ENCODE measurements at regions not wholly inside any gene's neighbourhood (a gene's known extent, or its start where the extent isn't known, plus 50 kb on each side); places are given as distances from the start of the nearest gene placed in this dataset.

DNA sequence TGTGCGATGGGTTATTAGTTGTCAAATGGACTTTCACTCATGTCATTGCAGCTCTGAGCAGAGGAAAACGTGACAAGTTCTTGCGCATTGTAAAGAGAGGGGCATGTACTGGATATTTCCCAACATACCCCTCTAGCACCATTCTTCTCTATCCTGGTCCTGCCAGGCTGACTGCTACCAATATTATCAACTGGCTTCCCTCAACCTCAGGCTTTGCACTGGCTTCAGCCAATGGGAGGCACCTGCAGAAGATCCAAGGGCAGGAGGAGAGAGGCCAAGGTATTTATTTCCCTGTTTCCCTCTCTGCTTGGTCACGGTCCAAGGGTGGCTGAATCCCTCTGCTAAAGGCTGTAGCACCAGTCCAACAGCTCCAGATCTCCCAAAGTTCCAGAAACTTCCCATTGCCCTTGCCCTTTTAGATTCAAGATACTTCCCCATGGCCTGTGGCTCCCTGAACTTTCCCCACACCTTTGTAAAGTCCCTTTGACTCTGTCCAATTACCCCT lies 175.6 kb upstream of the NECTIN1 start:
- Histone ChIP-seq H3K27ac (ENCODE audit: low read depth, low read length) (no peak overlapping the region), H3K27me3 (ENCODE audit: control insufficient read depth, insufficient read depth, low read length) (no peaks in the 10 kb centered on the region), H3K4me1 (ENCODE audit: control insufficient read depth, insufficient read depth, low read length) (peaks cover 23% of the 10 kb centered on the region), H3K9me3 (ENCODE audit: control insufficient read depth, insufficient read depth, low read depth, low read length) (no peaks in the 10 kb centered on the region), H3K4me3 (ENCODE audit: low read depth, low read length) (no peak overlapping the region), H3K36me3 (ENCODE audit: control insufficient read depth, insufficient read depth, low read length) (no peaks in the 10 kb centered on the region), H3K9ac (ENCODE audit: low read length) (no peak overlapping the region)

DNA sequence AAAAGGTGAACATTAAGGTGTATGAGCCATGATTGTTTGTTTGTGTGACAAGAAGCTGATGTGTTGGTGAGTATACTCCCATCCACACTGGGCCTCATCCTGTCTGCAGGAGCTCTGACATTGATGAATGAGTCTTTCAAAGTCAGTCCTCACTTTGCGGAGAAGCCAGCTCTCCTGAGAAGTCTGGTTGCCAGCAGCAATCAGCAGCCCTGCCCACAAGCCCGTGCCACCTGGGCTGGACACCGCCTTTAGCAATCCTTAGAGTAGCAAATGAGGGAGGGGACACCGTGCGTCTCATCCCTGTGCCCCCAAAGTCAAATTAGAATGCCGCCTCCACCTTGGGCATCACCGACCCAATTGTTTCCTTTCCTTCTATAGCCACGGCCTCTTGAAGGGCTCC lies 174.8 kb upstream of the NECTIN1 start:
- H3K9ac ChIP-seq (ENCODE audit: low read length) = no peak overlapping the region
- H3K4me1 ChIP-seq (ENCODE audit: control insufficient read depth, insufficient read depth, low read length) = peaks cover 21% of the 10 kb centered on the region
- no peaks in the 10 kb centered on the region for H3K36me3 ChIP-seq (ENCODE audit: control insufficient read depth, insufficient read depth, low read length)
- no peak overlapping the region for H3K4me3 ChIP-seq (ENCODE audit: low read depth, low read length)
- no peak overlapping the region for H3K27ac ChIP-seq (ENCODE audit: low read depth, low read length)
- H3K27me3 ChIP-seq (ENCODE audit: control insufficient read depth, insufficient read depth, low read length) = no peaks in the 10 kb centered on the region
- no peaks in the 10 kb centered on the region for H3K9me3 ChIP-seq (ENCODE audit: control insufficient read depth, insufficient read depth, low read depth, low read length)

DNA sequence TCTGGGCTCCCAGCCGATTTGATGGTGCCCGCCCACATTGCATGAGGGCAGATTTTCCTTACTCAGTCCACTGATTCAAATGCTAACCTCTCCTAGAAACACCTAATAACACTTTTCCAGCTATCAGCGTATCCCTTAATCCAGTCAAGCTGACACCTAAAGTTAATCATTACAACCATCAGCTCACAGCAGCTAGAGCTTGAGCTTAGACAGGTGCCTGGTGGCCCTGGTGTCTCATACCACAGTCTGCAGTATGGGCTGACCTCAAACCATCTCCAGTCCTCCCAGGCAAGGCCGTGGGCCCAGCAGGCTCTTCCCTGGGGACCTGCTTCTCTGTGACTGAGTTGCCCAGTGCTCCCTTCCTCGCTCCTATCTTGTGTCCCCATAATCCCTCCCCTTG lies 174.4 kb upstream of the NECTIN1 start:
- no peaks in the 10 kb centered on the region for H3K9me3 ChIP-seq (ENCODE audit: control insufficient read depth, insufficient read depth, low read depth, low read length)
- H3K27ac ChIP-seq (ENCODE audit: low read depth, low read length) = no peak overlapping the region
- no peaks in the 10 kb centered on the region for H3K27me3 ChIP-seq (ENCODE audit: control insufficient read depth, insufficient read depth, low read length)
- H3K36me3 ChIP-seq (ENCODE audit: control insufficient read depth, insufficient read depth, low read length) = no peaks in the 10 kb centered on the region
- H3K4me1 ChIP-seq (ENCODE audit: control insufficient read depth, insufficient read depth, low read length) = peaks cover 17% of the 10 kb centered on the region
- no peak overlapping the region for H3K4me3 ChIP-seq (ENCODE audit: low read depth, low read length)
- H3K9ac ChIP-seq (ENCODE audit: low read length) = no peak overlapping the region

DNA sequence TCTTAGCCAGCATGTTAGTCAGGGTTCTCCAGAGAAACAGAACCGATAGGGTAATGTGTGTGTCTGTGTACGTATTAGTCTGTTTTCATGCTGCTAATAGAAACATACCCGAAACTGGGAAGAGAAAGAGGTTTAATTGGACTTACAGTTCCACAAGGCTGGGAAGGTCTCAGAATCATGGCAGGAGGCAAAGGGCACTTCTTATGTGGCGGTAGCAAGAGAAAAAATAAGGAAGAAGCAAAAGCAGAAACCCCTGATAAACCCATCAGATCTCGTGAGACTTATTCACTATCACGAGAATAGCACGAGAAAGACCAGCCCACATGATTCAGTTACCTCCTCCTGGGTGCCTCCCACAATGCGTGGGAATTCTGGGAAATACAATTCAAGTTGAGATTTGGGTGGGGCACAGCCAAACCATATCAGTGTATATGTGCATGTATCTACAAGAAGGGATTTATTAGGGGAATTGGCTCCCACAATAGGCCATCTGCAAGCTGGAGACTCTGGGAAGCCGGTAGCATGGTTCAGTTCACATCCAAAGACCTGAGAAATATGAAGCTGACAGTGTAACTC lies 173.7 kb upstream of the NECTIN1 start:
- no peak overlapping the region for H3K4me3 ChIP-seq (ENCODE audit: low read depth, low read length)
- no peak overlapping the region for H3K27ac ChIP-seq (ENCODE audit: low read depth, low read length)
- no peaks in the 10 kb centered on the region for H3K9me3 ChIP-seq (ENCODE audit: control insufficient read depth, insufficient read depth, low read depth, low read length)
- H3K36me3 ChIP-seq (ENCODE audit: control insufficient read depth, insufficient read depth, low read length) = no peaks in the 10 kb centered on the region
- H3K4me1 ChIP-seq (ENCODE audit: control insufficient read depth, insufficient read depth, low read length) = peaks cover 12% of the 10 kb centered on the region
- H3K9ac ChIP-seq (ENCODE audit: low read length) = no peak overlapping the region
- H3K27me3 ChIP-seq (ENCODE audit: control insufficient read depth, insufficient read depth, low read length) = no peaks in the 10 kb centered on the region

DNA sequence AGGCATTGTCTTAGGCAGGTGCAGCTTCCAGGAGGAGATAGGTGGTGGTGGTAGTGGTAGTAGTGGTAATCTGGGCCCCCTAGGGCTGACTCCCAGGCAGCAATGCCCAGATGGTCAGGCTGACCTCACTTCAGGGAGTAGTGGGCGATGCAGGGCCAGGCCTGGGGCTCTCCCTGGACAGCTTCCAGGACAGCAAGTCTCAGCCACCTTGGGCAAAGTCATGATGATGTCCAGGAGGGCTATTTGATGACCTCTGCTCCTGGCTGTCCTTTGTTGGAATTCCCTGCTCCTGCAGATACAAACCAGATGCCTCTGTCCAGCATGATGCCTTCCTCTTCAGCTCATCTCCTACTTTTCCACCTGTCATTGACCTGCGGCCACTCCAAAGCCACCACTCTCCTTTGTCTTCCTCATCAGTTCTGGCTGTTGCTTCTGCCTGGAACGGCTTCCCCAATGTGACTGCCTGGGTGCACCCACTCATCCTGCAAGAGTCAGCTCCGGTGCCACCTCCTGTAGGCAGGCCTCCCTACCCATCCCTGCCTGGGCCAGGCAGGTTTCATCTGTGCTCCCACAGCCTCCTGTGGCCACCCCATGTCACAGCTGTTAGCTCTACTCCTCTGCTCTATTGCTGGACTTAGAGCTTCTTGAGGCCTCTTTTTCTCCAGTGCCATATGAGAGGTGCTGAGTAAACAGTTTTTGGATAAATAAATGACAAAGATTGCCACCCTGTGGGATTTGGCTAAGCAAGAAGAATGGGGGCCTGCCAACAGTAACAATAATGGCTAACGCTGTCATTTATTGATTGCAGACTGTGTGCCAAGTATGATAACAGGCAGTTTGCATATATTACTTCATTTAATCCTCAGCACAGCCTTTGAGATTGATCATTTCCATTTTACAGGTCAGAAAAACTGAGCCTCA lies 172.9 kb upstream of the NECTIN1 start:
- Histone ChIP-seq H3K9ac (ENCODE audit: low read length) (no peak overlapping the region), H3K4me3 (ENCODE audit: low read depth, low read length) (no peak overlapping the region), H3K27me3 (ENCODE audit: control insufficient read depth, insufficient read depth, low read length) (no peaks in the 10 kb centered on the region), H3K36me3 (ENCODE audit: control insufficient read depth, insufficient read depth, low read length) (no peaks in the 10 kb centered on the region), H3K4me1 (ENCODE audit: control insufficient read depth, insufficient read depth, low read length) (peaks cover 4% of the 10 kb centered on the region; the same call in 1 of the 2 replicates), H3K9me3 (ENCODE audit: control insufficient read depth, insufficient read depth, low read depth, low read length) (no peaks in the 10 kb centered on the region), H3K27ac (ENCODE audit: low read depth, low read length) (no peak overlapping the region)

DNA sequence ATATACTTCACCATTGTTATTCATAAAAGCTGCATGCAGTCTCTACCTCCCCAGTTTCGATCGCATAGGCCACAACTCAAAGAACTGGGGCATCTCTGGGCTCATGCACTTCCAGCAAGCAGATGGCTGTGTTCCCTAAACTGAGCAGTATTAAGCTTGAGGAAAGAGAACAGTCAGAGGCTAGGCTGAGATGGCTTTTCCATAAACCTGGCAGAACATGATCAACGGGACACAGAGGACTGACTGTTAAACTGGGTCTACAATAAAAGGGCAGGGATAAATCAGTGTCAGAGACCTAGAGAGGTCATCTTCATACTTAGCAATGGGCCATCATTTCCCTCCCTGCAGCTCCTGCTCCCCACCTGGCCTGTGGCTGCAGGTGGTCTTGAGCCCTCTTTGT lies 171.0 kb upstream of the NECTIN1 start:
- H3K9me3 ChIP-seq (ENCODE audit: control insufficient read depth, insufficient read depth, low read depth, low read length) = no peaks in the 10 kb centered on the region
- no peak overlapping the region for H3K9ac ChIP-seq (ENCODE audit: low read length)
- no peak overlapping the region for H3K4me3 ChIP-seq (ENCODE audit: low read depth, low read length)
- no peaks in the 10 kb centered on the region; the same call in 1 of the 2 replicates for H3K4me1 ChIP-seq (ENCODE audit: control insufficient read depth, insufficient read depth, low read length)
- no peaks in the 10 kb centered on the region for H3K36me3 ChIP-seq (ENCODE audit: control insufficient read depth, insufficient read depth, low read length)
- no peaks in the 10 kb centered on the region for H3K27me3 ChIP-seq (ENCODE audit: control insufficient read depth, insufficient read depth, low read length)
- no peak overlapping the region for H3K27ac ChIP-seq (ENCODE audit: low read depth, low read length)

DNA sequence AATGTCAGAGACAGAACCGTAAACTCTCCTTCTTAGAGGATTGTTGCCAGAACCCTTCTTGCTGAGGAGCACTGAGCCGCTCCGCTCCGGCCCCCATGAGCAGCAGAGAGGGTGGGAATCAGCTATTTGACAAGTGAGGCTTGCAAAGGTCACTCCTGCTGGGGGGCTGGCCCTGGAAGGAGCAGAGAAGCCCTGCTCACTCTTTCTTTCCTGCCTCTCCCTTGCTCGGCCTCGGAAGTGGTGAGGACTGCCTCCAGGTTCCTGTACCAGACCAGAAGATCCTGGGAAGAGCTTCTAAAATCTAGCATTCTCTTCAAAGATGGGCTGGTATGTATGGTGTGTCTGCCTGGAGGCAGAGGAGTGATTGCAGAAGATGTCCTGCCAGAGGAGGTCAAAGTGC lies 168.6 kb upstream of the NECTIN1 start:
- Histone ChIP-seq H3K9me3 (ENCODE audit: control insufficient read depth, insufficient read depth, low read depth, low read length) (no peaks in the 10 kb centered on the region), H3K4me1 (ENCODE audit: control insufficient read depth, insufficient read depth, low read length) (peaks cover 3% of the 10 kb centered on the region; the same call in 1 of the 2 replicates), H3K27me3 (ENCODE audit: control insufficient read depth, insufficient read depth, low read length) (no peaks in the 10 kb centered on the region), H3K9ac (ENCODE audit: low read length) (no peak overlapping the region), H3K27ac (ENCODE audit: low read depth, low read length) (no peak overlapping the region), H3K4me3 (ENCODE audit: low read depth, low read length) (no peak overlapping the region), H3K36me3 (ENCODE audit: control insufficient read depth, insufficient read depth, low read length) (no peaks in the 10 kb centered on the region)

DNA sequence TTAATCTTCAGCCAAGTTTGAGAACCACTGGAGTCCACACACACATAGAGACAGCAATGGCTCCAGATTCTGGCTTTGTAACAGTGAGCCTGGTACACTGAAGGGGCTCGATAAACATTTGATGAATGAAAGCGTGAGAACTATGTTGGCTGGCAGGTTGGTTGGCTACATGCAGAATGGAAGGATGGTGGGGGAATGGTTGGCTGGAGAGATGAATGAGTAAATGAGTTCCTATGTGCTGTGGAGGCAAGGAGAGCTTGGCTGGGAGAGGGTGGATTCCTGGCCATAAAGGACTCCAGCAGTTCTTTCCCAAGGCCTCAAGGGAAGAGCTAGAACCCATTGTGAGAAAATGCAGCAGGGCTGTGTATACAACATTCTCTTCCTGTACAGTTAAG lies 168.0 kb upstream of the NECTIN1 start:
- Histone ChIP-seq H3K27me3 (ENCODE audit: control insufficient read depth, insufficient read depth, low read length) (no peaks in the 10 kb centered on the region), H3K36me3 (ENCODE audit: control insufficient read depth, insufficient read depth, low read length) (no peaks in the 10 kb centered on the region), H3K27ac (ENCODE audit: low read depth, low read length) (no peak overlapping the region), H3K9me3 (ENCODE audit: control insufficient read depth, insufficient read depth, low read depth, low read length) (no peaks in the 10 kb centered on the region), H3K4me3 (ENCODE audit: low read depth, low read length) (no peak overlapping the region), H3K9ac (ENCODE audit: low read length) (no peak overlapping the region), H3K4me1 (ENCODE audit: control insufficient read depth, insufficient read depth, low read length) (peaks cover 7% of the 10 kb centered on the region; the same call in 1 of the 2 replicates)

DNA sequence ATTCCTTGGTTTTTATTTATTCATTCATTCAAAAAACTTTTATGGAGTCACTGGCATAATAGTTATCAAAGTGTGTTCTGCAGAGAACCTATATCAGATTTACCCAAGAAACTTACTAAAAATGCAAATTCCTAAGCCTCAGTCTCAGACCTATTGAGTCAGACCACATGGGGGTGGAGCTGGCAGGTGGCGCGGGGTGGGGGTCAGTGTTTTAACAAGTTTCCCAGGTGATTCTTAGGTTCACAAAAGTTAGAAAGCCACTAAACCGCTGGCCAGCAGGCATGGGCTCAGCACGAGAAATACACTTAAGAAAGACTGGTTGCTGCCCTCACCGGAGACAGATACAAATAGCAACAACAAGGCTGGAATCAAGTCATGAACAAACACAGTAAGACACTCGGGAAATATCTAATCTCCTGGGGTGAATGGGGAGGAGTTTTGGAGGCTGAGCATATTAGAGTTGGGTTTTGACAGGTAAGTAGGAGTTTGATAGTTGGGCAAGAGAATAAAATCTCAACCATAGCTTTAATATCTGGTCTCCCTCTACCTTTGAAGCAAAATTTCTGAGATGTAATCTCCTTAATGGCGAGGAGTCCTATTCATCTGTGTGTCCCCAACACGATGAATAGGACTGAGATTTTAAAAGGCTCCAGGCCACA lies 167.5 kb upstream of the NECTIN1 start:
- Histone ChIP-seq H3K9me3 (ENCODE audit: control insufficient read depth, insufficient read depth, low read depth, low read length) (no peaks in the 10 kb centered on the region), H3K9ac (ENCODE audit: low read length) (no peak overlapping the region), H3K27me3 (ENCODE audit: control insufficient read depth, insufficient read depth, low read length) (no peaks in the 10 kb centered on the region), H3K36me3 (ENCODE audit: control insufficient read depth, insufficient read depth, low read length) (no peaks in the 10 kb centered on the region), H3K27ac (ENCODE audit: low read depth, low read length) (no peak overlapping the region), H3K4me3 (ENCODE audit: low read depth, low read length) (no peak overlapping the region), H3K4me1 (ENCODE audit: control insufficient read depth, insufficient read depth, low read length) (peaks cover 7% of the 10 kb centered on the region; the same call in 1 of the 2 replicates)

DNA sequence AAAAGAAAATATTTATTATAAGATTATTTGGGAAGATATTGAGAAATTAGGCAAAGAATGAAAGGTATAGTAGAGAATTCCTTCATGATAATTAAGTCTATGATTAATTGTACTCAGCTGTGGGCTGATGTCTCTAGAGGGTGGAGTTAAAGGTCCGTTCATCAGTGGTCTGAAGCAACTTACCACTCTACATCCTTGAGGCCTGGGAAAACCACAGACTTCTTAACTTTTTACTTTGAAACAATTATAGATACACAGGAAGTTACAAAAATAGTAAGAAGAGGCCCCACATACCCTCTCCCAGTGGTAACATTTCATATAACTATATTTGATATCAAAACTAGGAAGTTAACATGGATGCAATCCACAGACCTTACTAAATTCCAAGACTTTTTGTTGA lies 167.0 kb upstream of the NECTIN1 start:
- H3K27ac ChIP-seq (ENCODE audit: low read depth, low read length) = no peak overlapping the region
- H3K36me3 ChIP-seq (ENCODE audit: control insufficient read depth, insufficient read depth, low read length) = no peaks in the 10 kb centered on the region
- H3K4me1 ChIP-seq (ENCODE audit: control insufficient read depth, insufficient read depth, low read length) = peaks cover 7% of the 10 kb centered on the region; the same call in 1 of the 2 replicates
- no peak overlapping the region for H3K9ac ChIP-seq (ENCODE audit: low read length)
- no peak overlapping the region for H3K4me3 ChIP-seq (ENCODE audit: low read depth, low read length)
- no peaks in the 10 kb centered on the region for H3K27me3 ChIP-seq (ENCODE audit: control insufficient read depth, insufficient read depth, low read length)
- H3K9me3 ChIP-seq (ENCODE audit: control insufficient read depth, insufficient read depth, low read depth, low read length) = no peaks in the 10 kb centered on the region

DNA sequence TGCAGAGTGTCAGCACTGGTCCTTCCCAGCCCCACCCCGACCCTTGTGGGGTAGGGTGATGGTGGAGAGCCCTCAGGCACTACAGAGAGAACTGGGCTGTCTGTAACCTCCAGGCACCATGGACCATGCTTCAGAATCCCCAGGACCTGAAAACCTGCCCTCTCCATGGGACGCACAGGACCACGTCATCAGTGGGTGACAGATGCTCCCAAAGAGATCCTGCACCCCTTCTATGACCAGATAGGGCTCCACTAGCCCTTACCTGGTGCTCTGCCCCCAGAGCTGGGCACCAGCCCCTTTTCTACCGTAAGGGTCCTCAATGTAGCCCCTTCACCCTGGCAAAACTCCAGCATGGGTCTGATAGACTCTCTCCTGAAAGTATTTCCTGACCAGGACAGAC lies 165.9 kb upstream of the NECTIN1 start:
- H3K27me3 ChIP-seq (ENCODE audit: control insufficient read depth, insufficient read depth, low read length) = no peaks in the 10 kb centered on the region
- no peaks in the 10 kb centered on the region for H3K9me3 ChIP-seq (ENCODE audit: control insufficient read depth, insufficient read depth, low read depth, low read length)
- H3K4me1 ChIP-seq (ENCODE audit: control insufficient read depth, insufficient read depth, low read length) = peaks cover 7% of the 10 kb centered on the region; the same call in 1 of the 2 replicates
- no peak overlapping the region for H3K4me3 ChIP-seq (ENCODE audit: low read depth, low read length)
- H3K9ac ChIP-seq (ENCODE audit: low read length) = no peak overlapping the region
- H3K27ac ChIP-seq (ENCODE audit: low read depth, low read length) = no peak overlapping the region
- no peaks in the 10 kb centered on the region for H3K36me3 ChIP-seq (ENCODE audit: control insufficient read depth, insufficient read depth, low read length)

Data from HUES6 (cell line).